ENCODE measurements at regions not wholly inside any gene's neighbourhood (a gene's known extent, or its start where the extent isn't known, plus 50 kb on each side); places are given as distances from the start of the nearest gene placed in this dataset.

DNA sequence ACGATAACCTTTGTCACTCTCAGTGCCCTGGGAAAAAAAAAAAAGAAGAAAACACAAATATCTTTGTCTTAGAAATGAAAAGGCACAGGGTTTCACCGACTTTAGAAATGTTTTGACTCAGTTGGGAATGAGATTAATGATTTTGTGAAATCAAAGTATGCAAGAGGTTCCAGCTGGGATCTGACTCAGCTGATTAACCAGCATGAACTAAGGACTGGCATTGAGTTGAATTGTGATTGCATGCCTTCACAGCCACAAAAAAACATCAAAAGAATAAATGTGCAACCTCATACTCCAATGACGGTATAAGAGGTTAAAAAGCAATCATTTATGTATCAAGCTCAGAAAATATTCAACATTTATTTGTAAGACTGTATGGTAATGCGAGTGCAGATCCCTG lies 566.6 kb upstream of the DSEL start:
- DNase-seq, result no peak

DNA sequence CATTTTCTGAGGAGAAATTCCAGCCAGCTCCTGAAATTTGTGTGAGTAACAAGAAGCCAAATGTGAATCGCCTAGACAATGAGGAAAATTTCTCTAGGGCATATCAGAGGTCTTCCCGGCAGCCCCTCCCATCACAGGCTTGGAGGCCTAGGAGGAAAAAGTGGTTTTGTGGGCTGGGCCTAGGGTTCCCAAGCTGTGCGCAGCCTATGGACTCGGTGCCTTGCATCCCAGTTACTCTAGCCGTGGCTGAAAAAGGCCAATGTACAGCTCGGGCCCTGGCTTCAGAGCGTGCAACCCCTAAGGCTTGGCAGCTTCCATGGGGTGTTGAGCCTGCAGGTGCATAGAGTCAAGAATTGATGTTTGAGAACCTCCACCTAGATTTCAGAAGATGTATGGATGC lies 556.2 kb upstream of the DSEL start:
- DNase-seq, result no peak

DNA sequence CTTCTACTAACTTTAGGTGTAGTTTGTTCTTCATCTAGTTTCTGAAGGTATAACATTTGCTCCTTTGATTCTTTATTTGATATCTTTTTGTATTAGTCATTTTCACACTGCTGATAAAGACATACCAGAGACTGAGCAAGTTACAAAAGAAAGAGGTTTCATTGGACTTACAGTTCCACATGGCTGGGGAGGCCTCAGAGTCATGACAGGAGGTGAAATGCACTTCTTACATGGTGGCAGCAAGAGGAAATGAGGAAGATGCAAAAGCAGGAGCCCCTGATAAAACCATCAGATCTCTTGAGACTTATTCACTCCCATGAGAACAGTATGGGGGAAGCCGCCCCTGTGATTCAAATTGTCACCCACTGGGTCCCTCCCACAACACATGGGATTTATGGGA lies 544.4 kb upstream of the DSEL start:
- no peak for DNase-seq

DNA sequence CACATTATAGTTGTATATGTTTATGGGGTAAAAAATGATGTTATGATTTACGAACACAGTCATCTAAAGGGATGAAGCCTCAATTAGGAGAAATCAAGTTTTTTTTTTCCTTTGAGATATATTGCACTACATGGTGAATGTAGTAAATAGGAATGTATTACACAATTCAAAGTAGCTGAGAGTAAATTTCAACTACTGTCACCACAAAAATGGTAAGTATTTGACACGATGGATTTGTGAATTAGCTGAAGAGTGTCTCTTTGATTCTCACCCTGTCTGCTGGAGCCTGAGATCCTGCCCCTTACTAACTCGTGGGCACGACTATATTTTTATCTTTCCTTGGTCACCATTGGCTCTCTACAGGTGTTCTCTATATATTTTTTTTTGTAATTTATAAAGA lies 540.4 kb upstream of the DSEL start:
- no peak for DNase-seq

DNA sequence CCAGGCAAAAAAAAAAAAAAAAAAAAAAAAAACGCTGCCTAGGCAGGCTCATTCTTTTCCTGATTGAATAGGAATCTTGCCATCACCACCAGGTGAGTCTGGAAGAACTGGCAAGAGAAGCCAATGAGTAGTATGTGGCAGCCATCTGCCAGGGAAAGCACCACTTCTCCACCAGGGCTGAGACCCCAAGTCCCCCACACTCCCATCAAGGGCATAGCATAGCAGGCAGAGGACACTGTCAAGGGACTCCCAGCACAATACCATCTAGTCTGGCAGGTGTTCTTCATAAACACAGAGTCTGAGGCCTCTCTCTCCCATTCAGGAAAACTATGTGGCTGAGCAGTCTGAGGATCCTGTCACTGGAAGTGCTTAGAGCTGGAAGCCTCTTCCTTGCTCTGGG lies 538.1 kb upstream of the DSEL start:
- DNase-seq, result no peak

DNA sequence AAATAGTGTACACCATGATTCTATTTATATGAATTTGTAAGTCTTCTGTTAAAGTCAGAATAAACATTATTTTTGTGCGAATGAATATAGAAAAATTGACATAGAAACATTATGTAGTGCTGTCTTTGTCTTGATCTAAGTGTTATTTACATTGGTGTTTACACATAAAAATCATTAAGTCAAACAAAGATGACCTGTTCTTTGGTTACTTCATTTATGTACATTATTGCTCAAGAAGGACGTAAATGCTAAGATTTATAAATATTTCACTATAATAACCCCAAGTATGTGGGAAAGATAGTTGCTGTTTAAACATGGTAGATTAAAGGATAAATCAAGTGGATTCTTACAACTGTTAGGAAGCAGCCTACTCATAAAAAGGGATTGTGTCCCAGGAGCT lies 536.8 kb upstream of the DSEL start:
- DNase-seq, result no peak

DNA sequence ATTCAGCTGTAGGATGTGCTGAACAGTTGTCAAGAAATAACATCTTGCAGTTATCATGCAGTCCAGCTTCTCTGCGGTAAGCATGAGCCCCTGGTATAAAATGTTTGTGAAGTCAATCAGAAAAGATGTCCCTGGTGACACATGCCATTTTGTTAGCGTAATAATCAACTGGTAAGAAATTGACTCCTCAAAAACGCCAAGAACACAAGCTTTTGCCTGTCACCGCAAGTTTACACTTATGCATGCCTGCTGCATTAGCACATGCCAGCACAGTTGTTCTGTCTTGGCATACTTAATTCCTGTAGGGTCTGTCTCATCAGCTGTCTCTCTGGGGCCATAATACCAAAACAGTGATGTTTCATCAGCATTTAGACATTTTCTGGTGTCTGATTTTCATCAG lies 524.8 kb upstream of the DSEL start:
- DNase-seq, result no peak

DNA sequence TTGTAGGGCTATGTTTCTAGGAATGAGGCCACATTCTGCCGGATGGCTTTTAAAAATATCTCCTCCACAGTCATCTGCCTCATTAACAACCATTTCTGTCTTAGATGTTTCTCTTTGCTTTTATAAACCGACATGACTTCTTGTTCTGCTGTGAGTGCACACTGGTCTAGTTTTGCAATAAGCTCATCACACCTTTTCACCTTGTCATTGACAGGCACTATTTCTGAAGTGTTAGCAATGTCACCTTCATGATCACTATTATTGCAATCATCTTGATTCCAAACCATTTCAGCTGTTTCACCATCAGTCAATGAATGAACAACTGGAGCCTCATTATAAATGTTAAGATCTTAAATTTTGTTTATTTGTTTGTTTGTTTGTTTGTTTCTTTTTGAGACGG lies 523.7 kb upstream of the DSEL start:
- DNase-seq, result no peak

DNA sequence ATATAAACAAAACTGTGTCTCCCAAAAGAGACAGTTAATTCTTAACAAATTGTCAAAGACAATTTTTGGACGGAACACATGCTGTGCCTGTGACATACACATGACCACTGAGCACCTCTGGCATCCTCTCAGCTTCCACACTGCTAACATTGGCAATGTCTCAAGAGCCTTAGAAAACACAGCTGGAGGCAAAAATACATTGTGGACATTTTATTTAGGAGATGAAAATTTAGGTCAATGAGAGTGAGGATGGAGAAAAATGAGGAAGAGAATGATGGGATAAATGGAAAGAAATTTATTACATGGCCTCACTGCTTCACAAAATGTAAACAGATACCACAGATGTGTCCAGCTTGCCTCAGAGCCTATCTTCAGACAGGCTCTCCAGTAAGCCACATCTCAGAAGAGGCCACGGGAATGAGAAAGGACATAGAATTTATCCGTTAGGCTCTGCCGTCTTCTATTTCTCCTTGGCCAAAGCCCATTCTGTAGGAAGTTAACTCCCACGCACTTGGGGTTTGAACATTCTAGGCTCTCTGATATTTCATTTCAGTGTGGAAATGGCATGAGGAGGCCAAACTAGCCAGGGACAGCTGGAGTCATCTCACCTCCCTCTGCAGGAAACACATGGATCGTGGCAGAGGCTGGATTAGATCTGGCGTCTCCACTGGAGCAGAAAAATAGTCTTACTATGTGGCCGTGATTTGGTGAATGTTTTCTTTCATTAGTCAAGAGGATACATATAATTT lies 519.4 kb upstream of the DSEL start:
- DNase-seq, result no peak

DNA sequence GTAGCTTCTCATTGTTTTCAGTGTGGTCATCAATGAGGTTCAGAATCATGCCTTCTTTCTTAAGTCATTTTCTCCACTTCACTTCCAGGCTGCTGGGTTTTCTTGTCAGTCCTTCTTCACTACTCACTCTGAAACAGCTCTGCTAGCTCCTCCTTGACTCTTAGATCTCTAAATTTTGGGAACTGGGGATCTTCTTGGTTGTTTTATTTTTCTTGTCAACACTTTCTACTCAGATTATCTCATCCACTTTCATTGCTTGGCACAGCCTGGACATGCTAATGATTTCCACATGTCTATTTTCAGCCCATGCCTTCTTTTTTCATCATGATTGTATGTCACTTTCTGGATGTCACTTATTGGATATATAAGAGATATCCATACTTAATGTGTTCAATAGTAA lies 517.8 kb upstream of the DSEL start:
- DNase-seq, result no peak

DNA sequence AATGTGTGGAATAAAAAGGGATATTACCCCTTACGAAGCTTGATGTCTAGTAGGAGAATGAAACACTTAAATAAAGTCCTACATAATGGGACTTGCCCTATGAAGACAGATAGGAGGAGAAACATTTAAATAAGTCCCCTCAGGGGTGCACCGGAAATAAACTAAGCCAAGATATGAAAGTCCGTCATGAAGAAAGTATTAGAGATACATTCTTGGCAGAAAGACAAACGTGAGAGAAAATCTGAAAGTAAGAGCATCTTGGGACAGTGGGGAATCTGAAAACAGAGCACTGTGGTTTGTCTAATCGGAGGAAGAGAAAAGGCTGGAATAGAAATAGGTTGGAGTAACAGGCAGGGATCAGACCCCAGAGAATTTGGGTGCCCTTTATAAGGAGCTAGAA lies 516.9 kb upstream of the DSEL start:
- no peak for DNase-seq

DNA sequence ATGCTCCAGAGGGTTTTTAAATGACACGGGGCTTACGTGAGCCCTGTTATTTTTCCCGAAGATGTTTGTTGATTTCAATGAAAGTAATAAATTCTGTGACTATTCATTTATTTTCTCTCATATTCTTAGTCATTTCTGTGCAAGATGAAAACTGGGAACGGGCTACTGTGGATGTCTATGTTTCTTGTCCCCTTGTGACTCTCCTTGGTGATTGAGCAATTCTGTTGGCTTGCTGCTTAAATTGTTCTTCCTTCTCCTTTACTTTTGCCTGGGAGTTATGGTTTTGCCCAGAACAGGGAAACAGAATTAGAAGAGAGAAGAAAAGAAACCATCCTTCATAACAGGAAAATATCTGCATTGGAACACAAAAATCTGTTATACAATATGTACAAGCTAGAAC lies 508.2 kb upstream of the DSEL start:
- DNase-seq, result no peak

DNA sequence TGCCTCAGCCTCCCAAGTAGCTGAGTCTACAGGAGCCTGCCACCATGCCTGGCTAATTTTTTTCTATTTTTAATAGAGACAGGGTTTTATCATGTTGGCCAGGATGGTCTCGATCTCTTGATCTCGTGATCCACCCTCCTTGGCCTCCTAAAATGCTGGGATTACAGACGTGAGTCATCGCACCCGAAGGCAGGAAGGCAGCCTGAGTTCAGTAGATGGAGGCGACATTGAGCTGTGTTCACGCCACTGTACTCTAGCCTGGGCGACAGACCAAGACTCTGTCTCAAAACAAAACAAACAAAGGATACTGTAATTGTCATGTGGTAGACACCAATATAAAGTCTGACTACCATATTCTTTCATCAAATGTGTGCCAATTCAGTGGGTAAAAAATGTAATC lies 500.9 kb upstream of the DSEL start:
- DNase-seq, result no peak

DNA sequence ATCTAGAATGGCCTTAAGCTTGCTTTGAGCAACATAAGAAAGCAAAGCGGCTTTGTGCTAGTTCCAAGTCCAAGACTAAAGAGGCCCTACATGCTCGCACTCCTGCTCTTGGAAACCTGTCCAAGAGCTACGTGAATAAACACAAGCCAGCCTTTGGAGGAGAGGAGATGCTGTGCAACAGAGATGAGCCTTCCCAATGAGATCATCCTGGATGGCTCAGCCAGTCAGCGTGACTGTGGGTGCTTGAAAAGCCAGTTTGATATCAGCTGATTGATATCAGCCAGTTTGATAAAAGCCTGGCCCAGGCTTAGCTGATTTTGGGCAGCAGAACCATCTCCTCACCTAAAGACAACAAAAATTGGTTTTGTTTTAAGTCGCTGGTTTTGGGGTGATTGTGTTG lies 481.0 kb upstream of the DSEL start:
- DNase-seq, result no peak

DNA sequence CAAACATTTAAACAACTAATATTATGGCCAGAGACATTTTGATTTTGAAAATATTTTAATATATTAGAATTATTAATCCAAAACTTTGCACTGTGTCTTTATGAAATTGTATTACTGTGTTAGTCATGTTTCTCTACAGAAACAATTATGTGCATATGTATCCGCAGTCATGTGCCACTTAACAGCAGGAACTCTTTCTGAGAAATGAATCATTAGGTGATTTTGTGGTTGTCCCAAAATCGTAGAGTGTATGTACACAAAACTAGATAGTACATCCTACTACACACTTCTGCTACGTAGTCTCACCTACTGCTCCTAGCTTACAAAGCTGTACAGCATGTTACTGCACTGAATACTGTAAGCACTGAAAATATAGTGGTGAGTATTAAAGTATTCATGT lies 479.2 kb upstream of the DSEL start:
- DNase-seq, result no peak

DNA sequence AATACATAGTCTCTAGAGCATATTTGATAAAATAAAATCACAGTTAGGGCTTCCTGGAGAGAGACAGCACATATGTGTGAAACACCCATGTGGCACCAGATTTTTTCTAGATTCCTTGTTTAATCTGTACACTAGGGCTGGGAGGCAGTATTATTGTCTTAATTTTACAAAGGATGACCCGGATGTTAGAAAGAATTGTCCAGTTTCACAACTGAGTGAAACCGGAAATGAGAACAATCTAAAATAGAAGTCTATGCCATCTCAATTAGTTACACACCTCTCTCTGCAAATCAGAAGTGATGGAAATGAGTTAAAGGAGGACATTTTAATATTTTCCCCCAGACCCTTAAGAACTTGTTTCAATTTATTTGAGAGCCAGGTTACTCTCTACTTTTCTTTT lies 463.7 kb upstream of the DSEL start:
- no peak for DNase-seq

DNA sequence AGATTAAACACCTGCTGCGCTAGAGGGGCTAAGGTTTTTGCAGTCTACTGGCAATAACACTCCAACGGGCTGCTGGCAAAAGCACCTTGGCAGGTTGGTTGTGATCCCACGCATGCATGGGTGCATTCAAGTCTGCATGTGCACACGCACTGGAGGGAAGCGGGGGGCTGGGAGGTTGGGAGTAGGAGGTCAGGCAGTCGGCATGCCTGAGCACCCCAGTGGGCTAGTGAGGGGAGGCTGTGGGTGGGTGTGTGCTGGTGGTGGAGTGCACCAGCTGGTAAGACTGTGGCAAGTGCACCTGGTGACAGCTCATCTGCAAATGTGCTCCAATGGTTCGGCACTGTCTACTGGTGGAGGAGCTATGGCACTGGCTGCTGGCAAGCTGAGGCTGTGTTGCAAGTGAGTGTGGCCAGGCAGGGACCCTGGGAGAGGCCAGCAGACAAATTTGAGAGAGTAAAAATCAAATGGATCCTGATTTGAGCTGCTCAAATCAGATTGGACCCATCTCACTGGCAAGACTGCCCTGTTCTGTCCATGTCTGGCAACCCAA lies 460.6 kb upstream of the DSEL start:
- no peak for DNase-seq

DNA sequence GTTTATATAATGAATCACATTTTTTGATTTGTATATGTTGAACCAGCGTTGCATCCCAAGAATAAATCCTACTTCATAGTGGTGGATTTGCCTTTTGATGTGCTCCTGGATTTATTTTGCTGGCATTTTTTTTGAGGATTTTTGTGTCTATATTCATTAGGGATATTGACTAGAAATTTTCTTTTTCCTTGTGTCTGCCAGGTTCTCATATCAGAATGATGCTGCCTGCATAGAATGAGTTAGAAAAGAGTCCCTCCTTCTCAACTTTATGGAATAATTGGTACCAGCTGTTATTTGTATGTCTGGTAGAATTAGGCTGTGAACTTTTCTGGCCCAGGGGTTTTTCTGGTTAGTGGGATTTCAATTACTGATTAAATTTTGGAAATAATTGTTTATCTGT lies 457.4 kb upstream of the DSEL start:
- DNase-seq, result no peak

DNA sequence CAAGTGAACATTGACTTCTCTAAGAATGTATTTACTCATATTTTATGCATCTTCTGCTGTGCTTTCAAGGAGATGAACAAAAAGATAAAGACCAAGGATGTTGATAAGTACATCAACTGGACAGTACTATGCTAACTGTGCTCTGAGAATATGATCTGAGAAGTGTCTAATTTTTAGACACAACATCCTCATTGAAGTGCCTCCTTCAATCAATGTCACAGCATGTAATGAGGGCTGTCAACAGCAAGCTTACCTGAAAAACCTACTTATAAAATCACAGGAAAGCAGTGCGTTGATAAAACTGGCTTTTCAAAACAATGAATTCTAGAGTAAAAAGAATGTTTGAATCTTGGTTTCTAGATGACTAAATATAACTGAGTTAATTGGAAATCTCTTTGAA lies 452.9 kb upstream of the DSEL start:
- no peak for DNase-seq

DNA sequence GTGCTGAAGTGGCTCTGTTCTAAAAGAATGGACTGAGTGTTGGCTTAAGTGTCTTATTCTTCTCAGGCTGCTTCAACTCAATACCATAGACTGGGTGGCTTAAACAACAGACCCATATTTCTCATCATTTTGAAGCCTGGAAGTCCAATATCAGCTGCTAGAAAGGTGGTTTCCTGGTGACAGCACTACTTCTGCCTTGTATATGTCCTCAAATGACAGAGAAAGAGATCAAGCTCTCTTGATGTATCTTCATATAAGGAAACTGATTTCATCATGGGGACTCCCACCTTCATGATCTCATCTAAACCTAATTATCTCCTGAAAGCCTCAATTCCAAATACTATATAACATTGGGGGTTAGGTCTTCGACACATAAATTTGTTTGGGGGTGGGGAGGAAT lies 449.7 kb upstream of the DSEL start:
- DNase-seq, result no peak

DNA sequence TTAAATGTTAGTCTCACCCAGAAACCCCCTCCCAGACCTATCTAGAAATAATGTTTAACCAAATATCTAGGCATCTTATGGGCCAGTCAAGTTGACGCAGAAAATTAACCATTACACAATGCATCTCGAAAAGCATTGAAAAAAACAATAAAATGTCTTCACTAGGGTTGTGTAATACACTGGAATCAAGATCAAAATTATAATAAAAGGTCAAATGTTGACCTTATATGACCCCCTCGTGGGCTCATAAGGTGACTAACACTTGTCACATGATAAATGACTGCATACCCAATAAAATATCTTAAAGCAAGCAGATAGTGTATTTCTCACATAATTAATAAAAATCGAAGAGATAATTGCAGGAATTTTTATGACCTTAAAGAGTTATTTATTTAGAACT lies 447.9 kb upstream of the DSEL start:
- no peak for DNase-seq

DNA sequence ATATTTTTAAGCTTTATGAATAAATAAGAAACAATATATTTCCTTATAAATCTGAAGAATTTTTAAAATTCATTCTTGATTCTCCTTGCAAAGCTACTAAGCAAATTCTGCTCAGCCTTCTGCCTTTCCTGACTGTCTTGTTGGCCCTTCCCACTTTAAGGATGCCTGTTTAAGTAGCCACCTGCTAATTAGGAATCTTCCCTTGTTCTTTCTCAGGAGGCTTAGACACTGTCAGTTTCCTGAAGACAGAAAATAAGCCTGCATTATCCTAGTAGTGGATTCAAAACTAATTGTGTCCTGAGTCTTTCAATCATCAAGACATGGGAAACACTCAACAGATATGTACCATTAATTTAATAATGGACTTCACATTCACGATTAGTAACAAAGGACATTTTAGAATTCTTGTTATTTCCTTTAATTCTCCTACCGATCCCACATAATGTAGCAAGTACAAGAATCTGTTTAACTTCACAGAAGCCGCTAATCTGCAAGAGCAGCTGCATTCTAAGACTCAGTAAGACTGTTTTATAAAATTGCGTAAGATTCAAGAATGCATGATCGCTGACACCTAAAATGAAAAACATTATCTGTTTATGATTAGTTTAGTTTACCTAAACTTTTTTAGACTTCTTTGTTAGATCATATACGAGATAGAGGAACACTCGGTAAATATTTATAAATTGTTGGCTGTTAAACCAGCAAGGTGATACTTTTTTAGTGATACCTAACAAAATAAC lies 445.4 kb upstream of the DSEL start:
- no peak for DNase-seq

DNA sequence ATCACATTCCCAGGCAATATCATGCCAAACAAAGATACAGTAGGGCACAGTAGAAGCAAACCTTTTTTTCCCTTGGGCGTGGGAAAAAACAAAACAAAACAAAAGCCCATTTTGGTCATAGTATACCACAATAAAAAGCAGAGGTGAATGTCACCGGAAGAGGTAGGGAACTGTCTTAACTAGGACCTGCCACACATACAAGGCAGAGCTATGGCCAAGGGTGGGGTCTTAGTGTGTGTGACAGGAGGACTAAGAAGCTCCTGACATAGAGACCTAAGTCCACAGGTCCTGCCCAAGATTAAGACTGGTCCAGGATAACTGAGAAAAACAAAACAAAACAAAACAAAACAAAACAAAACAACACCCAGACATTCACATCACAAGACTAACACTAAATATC lies 441.2 kb upstream of the DSEL start:
- DNase-seq, result no peak

DNA sequence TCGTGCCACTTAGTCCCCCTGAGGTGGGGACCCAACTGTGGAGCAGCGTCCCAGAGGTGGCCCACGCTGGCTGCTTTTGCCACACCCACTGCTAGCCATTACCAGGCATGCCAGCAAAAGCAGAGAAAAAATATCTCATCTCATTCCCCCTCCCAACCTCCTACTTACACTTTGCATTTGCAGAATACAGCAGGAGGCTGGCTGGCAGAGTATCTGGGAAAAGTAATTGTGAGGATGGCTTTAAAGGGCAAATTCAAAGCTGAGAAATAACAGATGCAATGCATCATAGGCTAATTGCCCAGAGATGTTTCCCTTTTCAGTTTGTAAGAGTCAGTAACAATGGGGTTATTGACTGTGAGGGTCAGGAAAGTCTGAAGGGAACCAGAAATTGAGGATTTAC lies 438.1 kb upstream of the DSEL start:
- no peak for DNase-seq

DNA sequence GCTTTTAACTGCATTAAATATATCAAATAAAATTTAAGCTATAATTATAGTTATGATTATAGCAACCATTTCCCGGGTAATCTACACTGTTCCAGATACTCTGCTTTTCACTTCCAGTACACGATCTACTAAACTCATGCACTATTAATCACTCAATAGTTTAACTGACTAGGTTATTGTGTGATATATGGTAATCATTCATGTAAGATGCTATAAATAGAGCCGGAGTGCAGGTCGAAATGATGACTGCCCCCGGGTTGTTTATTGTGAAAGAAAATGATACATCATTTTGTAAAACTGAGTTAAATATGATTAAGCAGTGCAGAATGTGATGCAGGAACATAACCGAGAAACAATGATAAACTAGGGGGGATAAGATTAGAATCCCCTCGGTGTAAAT lies 434.6 kb upstream of the DSEL start:
- DNase-seq, result no peak

All from NCI-H446 treated with DMSO at 0.1 percent for 48 hours (cell line).